Calu3 (cell line): ENCODE measurements at regions not wholly inside any gene's neighbourhood (a gene's known extent, or its start where the extent isn't known, plus 50 kb on each side); places are given as distances from the start of the nearest gene placed in this dataset.

Experiments used
- BruUV-seq: library from RNA; stranded (reverse); fragments of 400-500 nt; replicated peaks from 2 replicates; lab custom pipeline; 2021; lab: Mats Ljungman, UMichigan
- CTCF ChIA-PET: fragments of 300-600 bp; sonication (Branson Sonifier 250); formaldehyde crosslinking; loops from one replicate; lab custom pipeline; 2022; ENCODE audit warnings: antibody characterized with exemption; lab: Charles Lee
- DNase-seq: peaks from one replicate; pipeline ENCODE4 v3.0.0; 2022
- H3K27ac Mint-ChIP-seq: one replicate; pipeline ENCODE4 v1.8.0; 2022; ENCODE audit warnings: mixed read lengths; ENCODE audit not compliant: unreplicated experiment
- H3K27me3 Mint-ChIP-seq: one replicate; pipeline ENCODE4 v1.8.0; 2022; ENCODE audit warnings: mixed read lengths; ENCODE audit not compliant: unreplicated experiment
- H3K36me3 Mint-ChIP-seq: one replicate; pipeline ENCODE4 v1.8.0; 2022; ENCODE audit warnings: mild to moderate bottlenecking, moderate library complexity, mixed read lengths; ENCODE audit not compliant: insufficient read depth, unreplicated experiment
- H3K4me1 Mint-ChIP-seq: one replicate; pipeline ENCODE4 v1.8.0; 2022; ENCODE audit warnings: mild to moderate bottlenecking, low read depth, mixed read lengths; ENCODE audit not compliant: unreplicated experiment
- H3K4me3 Mint-ChIP-seq: one replicate; pipeline ENCODE4 v1.8.0; 2022; ENCODE audit warnings: mild to moderate bottlenecking, low read depth, moderate library complexity, mixed read lengths; ENCODE audit not compliant: unreplicated experiment
- H3K9me3 Mint-ChIP-seq: one replicate; pipeline ENCODE4 v1.8.0; 2022; ENCODE audit warnings: low read depth, mixed read lengths; ENCODE audit not compliant: unreplicated experiment
- intact Hi-C: fragments of 100-400 bp; cut with micrococcal nuclease; formaldehyde crosslinking; loops from one replicate; pipeline ENCODE4 v1.10.0; 2022; ENCODE audit not compliant: unreplicated experiment
- TF ChIP-seq, protein P1 (sequence below): fragments of 200-600 bp; IDR thresholded peaks from one replicate; pipeline ENCODE4 v1.8.0; 2022; ENCODE audit warnings: antibody characterized with exemption; ENCODE audit not compliant: unreplicated experiment

DNA sequence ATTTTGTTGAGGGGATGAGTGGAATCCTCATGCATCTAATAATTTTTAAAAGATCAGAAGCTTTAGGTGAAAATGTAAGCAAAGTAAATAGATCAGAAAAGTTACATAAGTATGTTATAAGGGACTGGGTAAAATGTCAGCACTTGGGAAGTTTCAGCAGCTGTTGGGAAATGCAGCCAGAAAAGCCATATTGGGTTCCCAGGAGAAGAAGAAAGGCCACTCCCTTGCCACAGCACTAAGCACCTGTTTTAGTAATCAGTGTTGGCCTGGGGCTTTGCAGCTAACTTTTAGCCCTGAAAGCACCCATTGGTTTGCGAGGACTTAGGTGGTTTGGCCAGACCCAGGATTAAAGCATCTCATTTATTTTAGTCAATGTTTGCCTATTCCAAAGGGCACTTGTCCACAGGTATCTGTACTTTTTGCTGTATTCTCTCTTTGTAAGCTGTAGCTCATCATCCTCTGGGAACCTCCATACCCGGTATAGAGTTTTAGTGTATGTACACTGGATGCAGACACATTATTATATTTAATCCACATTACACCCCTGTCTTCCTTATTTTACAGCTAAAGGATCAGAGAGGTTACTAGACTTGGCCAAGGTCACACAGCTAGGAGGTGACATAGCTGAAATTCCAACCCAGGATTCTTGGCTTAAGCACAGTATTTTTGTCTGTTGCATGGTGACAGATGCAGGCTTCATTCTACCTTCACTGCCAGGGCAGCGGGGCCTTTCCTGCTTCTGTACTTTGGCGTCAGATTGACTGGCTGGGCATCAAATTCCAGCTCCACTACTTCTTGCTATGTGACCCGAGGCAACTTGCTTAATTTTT, 127.7 kb upstream of the SESN3 start:
- no peaks in the 10 kb centered on the region for H3K36me3 Mint-ChIP-seq
- peaks cover 15% of the 10 kb centered on the region for H3K4me1 Mint-ChIP-seq
- H3K9me3 Mint-ChIP-seq = no peaks in the 10 kb centered on the region
- no peak overlapping the region for H3K27ac Mint-ChIP-seq
- CTCF ChIA-PET = no interaction called here
- TF ChIP-seq, protein P1, sequence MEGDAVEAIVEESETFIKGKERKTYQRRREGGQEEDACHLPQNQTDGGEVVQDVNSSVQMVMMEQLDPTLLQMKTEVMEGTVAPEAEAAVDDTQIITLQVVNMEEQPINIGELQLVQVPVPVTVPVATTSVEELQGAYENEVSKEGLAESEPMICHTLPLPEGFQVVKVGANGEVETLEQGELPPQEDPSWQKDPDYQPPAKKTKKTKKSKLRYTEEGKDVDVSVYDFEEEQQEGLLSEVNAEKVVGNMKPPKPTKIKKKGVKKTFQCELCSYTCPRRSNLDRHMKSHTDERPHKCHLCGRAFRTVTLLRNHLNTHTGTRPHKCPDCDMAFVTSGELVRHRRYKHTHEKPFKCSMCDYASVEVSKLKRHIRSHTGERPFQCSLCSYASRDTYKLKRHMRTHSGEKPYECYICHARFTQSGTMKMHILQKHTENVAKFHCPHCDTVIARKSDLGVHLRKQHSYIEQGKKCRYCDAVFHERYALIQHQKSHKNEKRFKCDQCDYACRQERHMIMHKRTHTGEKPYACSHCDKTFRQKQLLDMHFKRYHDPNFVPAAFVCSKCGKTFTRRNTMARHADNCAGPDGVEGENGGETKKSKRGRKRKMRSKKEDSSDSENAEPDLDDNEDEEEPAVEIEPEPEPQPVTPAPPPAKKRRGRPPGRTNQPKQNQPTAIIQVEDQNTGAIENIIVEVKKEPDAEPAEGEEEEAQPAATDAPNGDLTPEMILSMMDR = no peak
- H3K27me3 Mint-ChIP-seq = no peaks in the 10 kb centered on the region
- BruUV-seq = no TSS peak
- intact Hi-C loops = no loop called here
- no peak overlapping the region for H3K4me3 Mint-ChIP-seq
- peak; percentile 2 for DNase-seq

DNA sequence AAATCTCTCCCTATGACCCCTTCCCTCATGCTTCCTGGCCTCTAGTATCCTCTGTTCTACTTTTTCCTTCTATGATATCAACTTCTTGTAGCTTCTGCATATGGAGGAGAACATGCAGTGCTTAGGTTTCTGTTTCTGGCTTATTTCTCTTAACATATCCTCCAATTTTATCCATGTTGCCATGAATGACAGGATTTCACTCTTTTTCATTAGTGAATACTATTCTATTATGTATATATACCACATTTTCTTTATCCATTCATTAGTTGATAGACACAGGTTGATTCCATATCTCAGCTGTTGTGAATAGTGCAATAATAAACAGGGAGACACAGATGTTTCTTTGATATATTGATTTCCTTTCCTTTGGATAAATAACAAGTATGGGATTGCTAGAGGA, 123.3 kb upstream of the SESN3 start:
- Mint-ChIP-seq H3K9me3 (peaks cover 3% of the 10 kb centered on the region), H3K27me3 (no peaks in the 10 kb centered on the region), H3K27ac (no peak overlapping the region), H3K4me1 (peaks cover 6% of the 10 kb centered on the region), H3K4me3 (no peak overlapping the region), H3K36me3 (no peaks in the 10 kb centered on the region)
- intact Hi-C loops = no loop called here
- DNase-seq = no peak
- TF ChIP-seq, protein P1 = no peak
- CTCF ChIA-PET = no interaction called here
- no TSS peak for BruUV-seq

DNA sequence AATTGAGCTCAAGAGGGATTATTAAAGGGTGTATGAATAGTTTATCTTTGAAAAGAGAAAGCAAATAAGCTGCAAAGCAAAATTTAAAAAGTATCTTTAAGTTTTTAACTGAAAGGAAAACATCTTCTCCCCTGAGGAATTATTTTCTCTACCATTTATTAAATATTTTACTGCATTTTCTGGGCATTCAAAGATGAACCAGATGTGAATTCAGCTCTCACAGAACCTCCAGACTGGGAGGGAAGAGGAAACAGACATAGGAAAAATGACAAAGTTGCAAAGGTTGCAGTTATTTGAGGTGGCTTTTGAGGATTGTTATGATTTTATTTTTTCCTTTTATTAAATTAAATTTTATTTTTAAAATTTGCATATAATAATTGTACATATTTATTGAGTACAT, 122.7 kb upstream of the SESN3 start:
- Mint-ChIP-seq H3K27ac (no peak overlapping the region), H3K27me3 (no peaks in the 10 kb centered on the region), H3K9me3 (peaks cover 8% of the 10 kb centered on the region), H3K4me3 (no peak overlapping the region), H3K36me3 (no peaks in the 10 kb centered on the region), H3K4me1 (peaks cover under 1% of the 10 kb centered on the region)
- CTCF ChIA-PET = no interaction called here
- TF ChIP-seq, protein P1 = no peak
- intact Hi-C loops = no loop called here
- DNase-seq = no peak
- BruUV-seq = no TSS peak

DNA sequence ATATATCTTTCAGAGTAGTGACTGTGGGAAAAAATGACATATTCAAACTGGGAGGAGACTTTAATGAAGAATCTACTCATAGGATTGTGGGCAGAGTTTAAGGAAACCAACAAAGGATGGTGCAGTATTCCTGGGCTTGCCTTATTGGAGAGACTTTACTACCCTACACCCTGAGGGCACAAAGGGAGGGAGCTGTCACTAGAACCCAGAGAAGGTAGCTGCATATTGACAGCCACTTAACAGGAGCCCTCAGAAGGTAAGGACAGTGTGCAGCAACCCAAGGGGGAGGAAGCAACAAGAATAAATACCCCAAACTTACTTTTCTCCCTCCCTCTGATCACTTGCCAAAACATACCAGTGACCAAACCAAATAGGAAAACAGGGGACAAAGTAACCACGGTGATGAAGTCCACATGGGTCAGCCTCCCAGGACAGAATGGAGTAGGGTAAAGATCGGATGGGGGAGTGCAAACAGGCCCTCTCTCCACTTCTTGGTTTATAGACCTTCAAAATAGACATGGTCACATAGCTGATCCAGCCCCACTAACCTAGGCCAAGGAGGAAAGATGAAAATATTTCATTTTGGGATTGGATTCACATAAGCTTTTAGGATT, 121.8 kb upstream of the SESN3 start:
- no TSS peak for BruUV-seq
- H3K4me1 Mint-ChIP-seq = no peaks in the 10 kb centered on the region
- H3K27ac Mint-ChIP-seq = no peak overlapping the region
- no peaks in the 10 kb centered on the region for H3K27me3 Mint-ChIP-seq
- H3K36me3 Mint-ChIP-seq = no peaks in the 10 kb centered on the region
- intact Hi-C loops = no loop called here
- TF ChIP-seq, protein P1 = no peak
- DNase-seq = no peak
- H3K9me3 Mint-ChIP-seq = peaks cover 8% of the 10 kb centered on the region
- CTCF ChIA-PET = no interaction called here
- H3K4me3 Mint-ChIP-seq = no peak overlapping the region
